ENCODE measurements at regions not wholly inside any gene's neighbourhood (a gene's known extent, or its start where the extent isn't known, plus 50 kb on each side); places are given as distances from the start of the nearest gene placed in this dataset.
"Not testable (repeated sequence)": the region's sequence is repeated elsewhere in the genome, so short reads cannot be mapped to it uniquely, and the experiment has no call there.

- Mint-ChIP-seq H3K4me3 (ENCODE audit: unreplicated experiment) (no peak overlapping the region), H3K9me3 (ENCODE audit: unreplicated experiment) (peaks cover 6% of the 10 kb centered on the region), H3K27me3 (ENCODE audit: unreplicated experiment) (peaks cover 2% of the 10 kb centered on the region), H3K36me3 (ENCODE audit: unreplicated experiment) (no peaks in the 10 kb centered on the region), H3K4me1 (ENCODE audit: unreplicated experiment) (no peaks in the 10 kb centered on the region), H3K27ac (ENCODE audit: unreplicated experiment) (no peak overlapping the region)
- TF ChIP-seq CTCF (IDR thresholded peaks at IDR 0.05) = no peak
- DNase-seq (ENCODE audit: extremely low spot score, unreplicated experiment) = no peak
These were observed 73.7 kb upstream of the ABCB5 start for GRCh38 chr7:20541608-20542349.

GRCh38 chr7:20542594-20542993 lies 72.9 kb upstream of the ABCB5 start:
- Mint-ChIP-seq H3K9me3 (ENCODE audit: unreplicated experiment) (peaks cover 6% of the 10 kb centered on the region), H3K27ac (ENCODE audit: unreplicated experiment) (no peak overlapping the region), H3K27me3 (ENCODE audit: unreplicated experiment) (peaks cover 2% of the 10 kb centered on the region), H3K4me3 (ENCODE audit: unreplicated experiment) (no peak overlapping the region), H3K4me1 (ENCODE audit: unreplicated experiment) (no peaks in the 10 kb centered on the region), H3K36me3 (ENCODE audit: unreplicated experiment) (no peaks in the 10 kb centered on the region)
- no peak for DNase-seq (ENCODE audit: extremely low spot score, unreplicated experiment)
- no peak for TF ChIP-seq CTCF (IDR thresholded peaks at IDR 0.05)

- Mint-ChIP-seq H3K27me3 (ENCODE audit: unreplicated experiment) (peaks cover 2% of the 10 kb centered on the region), H3K36me3 (ENCODE audit: unreplicated experiment) (no peaks in the 10 kb centered on the region), H3K4me1 (ENCODE audit: unreplicated experiment) (no peaks in the 10 kb centered on the region), H3K9me3 (ENCODE audit: unreplicated experiment) (peaks cover 6% of the 10 kb centered on the region), H3K4me3 (ENCODE audit: unreplicated experiment) (no peak overlapping the region), H3K27ac (ENCODE audit: unreplicated experiment) (no peak overlapping the region)
- no peak for TF ChIP-seq CTCF (IDR thresholded peaks at IDR 0.05)
- no peak for DNase-seq (ENCODE audit: extremely low spot score, unreplicated experiment)
These were observed 72.0 kb upstream of the ABCB5 start for GRCh38 chr7:20543500-20543899.

- Mint-ChIP-seq H3K4me1 (ENCODE audit: unreplicated experiment) (no peaks in the 10 kb centered on the region), H3K9me3 (ENCODE audit: unreplicated experiment) (peaks cover 4% of the 10 kb centered on the region), H3K36me3 (ENCODE audit: unreplicated experiment) (no peaks in the 10 kb centered on the region), H3K27me3 (ENCODE audit: unreplicated experiment) (no peaks in the 10 kb centered on the region), H3K27ac (ENCODE audit: unreplicated experiment) (no peak overlapping the region), H3K4me3 (ENCODE audit: unreplicated experiment) (no peak overlapping the region)
- no peak for DNase-seq (ENCODE audit: extremely low spot score, unreplicated experiment)
- TF ChIP-seq CTCF (IDR thresholded peaks at IDR 0.05) = no peak
These were observed 70.5 kb upstream of the ABCB5 start for GRCh38 chr7:20545016-20545415.

- not testable (repeated sequence) for H3K27me3 Mint-ChIP-seq (ENCODE audit: unreplicated experiment); H3K36me3 Mint-ChIP-seq (ENCODE audit: unreplicated experiment); H3K4me1 Mint-ChIP-seq (ENCODE audit: unreplicated experiment); DNase-seq (ENCODE audit: extremely low spot score, unreplicated experiment); H3K4me3 Mint-ChIP-seq (ENCODE audit: unreplicated experiment); H3K27ac Mint-ChIP-seq (ENCODE audit: unreplicated experiment); H3K9me3 Mint-ChIP-seq (ENCODE audit: unreplicated experiment)
These were observed 68.5 kb upstream of the ABCB5 start for GRCh38 chr7:20546958-20547357.

All from osteocyte (in vitro differentiated cells).